GM12878 (cell line): ENCODE measurements at regions not wholly inside any gene's neighbourhood (a gene's known extent, or its start where the extent isn't known, plus 50 kb on each side); places are given as distances from the start of the nearest gene placed in this dataset.

Experiments
- BCLAF1 ChIP-seq: fragments of 450-650 bp; IDR thresholded peaks from 2 replicates; pipeline ENCODE4 v1.6.1; 2017; ENCODE audit warnings: antibody characterized with exemption, mild to moderate bottlenecking, moderate library complexity
- CREB1 ChIP-seq: IDR thresholded peaks from 2 replicates; pipeline ENCODE4 v1.6.1; 2012; ENCODE audit warnings: low read depth, mild to moderate bottlenecking, inconsistent platforms
- MTA2 ChIP-seq: fragments of 450-650 bp; IDR thresholded peaks from 2 replicates; pipeline ENCODE4 v1.6.1; 2016; ENCODE audit warnings: low read depth, mild to moderate bottlenecking, moderate library complexity
- TF ChIP-seq, protein P1 (sequence below): fragments of 450-650 bp; IDR thresholded peaks from 2 replicates; pipeline ENCODE4 v1.6.1; 2016; ENCODE audit warnings: mild to moderate bottlenecking
- TF ChIP-seq, protein P2 (sequence below), 3 experiments: IDR thresholded peaks in 2 of 3; conservative IDR thresholded peaks in 1 of 3; 2 replicates each; pipeline ENCODE4 v1.5.1; 2011; ENCODE audit warnings: low read depth in 3 of 3, low read length in 3 of 3, mild to moderate bottlenecking in 3 of 3, control low read depth in 2 of 3, moderate library complexity in 2 of 3, inconsistent platforms in 1 of 3, mixed read lengths in 1 of 3; ENCODE audit not compliant: control insufficient read depth in 2 of 3, insufficient read depth in 1 of 3; ENCODE audit errors: extremely low read depth in 1 of 3

- no peak for TF ChIP-seq CREB1
- TF ChIP-seq BCLAF1, result no peak
- TF ChIP-seq MTA2, result no peak
- TF ChIP-seq, protein P1, sequence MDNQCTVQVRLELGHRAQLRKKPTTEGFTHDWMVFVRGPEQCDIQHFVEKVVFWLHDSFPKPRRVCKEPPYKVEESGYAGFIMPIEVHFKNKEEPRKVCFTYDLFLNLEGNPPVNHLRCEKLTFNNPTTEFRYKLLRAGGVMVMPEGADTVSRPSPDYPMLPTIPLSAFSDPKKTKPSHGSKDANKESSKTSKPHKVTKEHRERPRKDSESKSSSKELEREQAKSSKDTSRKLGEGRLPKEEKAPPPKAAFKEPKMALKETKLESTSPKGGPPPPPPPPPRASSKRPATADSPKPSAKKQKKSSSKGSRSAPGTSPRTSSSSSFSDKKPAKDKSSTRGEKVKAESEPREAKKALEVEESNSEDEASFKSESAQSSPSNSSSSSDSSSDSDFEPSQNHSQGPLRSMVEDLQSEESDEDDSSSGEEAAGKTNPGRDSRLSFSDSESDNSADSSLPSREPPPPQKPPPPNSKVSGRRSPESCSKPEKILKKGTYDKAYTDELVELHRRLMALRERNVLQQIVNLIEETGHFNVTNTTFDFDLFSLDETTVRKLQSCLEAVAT, result no peak
- TF ChIP-seq, protein P2, sequence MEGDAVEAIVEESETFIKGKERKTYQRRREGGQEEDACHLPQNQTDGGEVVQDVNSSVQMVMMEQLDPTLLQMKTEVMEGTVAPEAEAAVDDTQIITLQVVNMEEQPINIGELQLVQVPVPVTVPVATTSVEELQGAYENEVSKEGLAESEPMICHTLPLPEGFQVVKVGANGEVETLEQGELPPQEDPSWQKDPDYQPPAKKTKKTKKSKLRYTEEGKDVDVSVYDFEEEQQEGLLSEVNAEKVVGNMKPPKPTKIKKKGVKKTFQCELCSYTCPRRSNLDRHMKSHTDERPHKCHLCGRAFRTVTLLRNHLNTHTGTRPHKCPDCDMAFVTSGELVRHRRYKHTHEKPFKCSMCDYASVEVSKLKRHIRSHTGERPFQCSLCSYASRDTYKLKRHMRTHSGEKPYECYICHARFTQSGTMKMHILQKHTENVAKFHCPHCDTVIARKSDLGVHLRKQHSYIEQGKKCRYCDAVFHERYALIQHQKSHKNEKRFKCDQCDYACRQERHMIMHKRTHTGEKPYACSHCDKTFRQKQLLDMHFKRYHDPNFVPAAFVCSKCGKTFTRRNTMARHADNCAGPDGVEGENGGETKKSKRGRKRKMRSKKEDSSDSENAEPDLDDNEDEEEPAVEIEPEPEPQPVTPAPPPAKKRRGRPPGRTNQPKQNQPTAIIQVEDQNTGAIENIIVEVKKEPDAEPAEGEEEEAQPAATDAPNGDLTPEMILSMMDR (IDR thresholded peaks at IDR 0.05 in 2 of 3, conservative IDR thresholded peaks at IDR 0.05 in 1 of 3; ENCODE audit: control insufficient read depth in 2 of 3, extremely low read depth in 1 of 3, insufficient read depth in 1 of 3, low read depth in 3 of 3, low read length in 3 of 3), result no peak
These were observed 107.3 kb upstream of the CDH5 start (continued) for GRCh38 chr16:66258916-66259845.
